ENCODE measurements at regions not wholly inside any gene's neighbourhood (a gene's known extent, or its start where the extent isn't known, plus 50 kb on each side); places are given as distances from the start of the nearest gene placed in this dataset.
"Not testable (repeated sequence)": the region's sequence is repeated elsewhere in the genome, so short reads cannot be mapped to it uniquely, and the experiment has no call there.

GRCh38 chr7:155953781-155954549, 141.7 kb upstream of the SHH start:
- DNase-seq (ENCODE audit: low read depth) = no peak

- no peak for DNase-seq (ENCODE audit: low read depth)
These were observed 141.2 kb upstream of the SHH start for GRCh38 chr7:155953501-155953778.

DNA sequence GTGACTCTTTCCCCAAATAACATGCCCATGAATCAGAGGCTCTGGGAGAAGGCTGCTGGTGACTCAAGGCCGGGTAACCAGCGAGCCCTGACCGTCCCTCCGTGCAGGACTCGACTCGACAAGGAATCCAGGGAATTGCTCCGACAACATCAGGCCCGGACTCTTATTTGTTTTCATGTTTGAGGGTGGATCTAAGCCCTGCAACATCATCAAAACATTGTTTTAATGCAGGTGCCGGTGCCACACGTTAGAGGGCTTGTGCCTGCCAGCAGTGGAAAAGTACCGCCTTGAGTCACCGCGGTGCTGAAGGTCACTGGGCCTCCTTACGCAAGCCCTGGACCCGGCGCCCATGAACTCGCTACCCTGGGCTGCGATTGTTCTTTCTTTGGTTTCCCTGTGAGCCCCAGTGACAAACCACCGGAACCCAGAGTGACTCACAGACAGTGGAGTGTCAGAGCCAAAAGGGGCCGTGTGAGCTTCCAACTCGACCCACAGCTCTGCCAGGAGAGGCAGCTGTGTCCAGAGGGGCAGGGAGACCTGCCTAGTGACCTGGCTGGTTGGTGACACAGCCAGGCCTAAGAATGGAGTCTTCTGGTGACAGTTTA, 139.4 kb upstream of the SHH start:
- DNase-seq (ENCODE audit: low read depth) = peak; percentile 100

DNA sequence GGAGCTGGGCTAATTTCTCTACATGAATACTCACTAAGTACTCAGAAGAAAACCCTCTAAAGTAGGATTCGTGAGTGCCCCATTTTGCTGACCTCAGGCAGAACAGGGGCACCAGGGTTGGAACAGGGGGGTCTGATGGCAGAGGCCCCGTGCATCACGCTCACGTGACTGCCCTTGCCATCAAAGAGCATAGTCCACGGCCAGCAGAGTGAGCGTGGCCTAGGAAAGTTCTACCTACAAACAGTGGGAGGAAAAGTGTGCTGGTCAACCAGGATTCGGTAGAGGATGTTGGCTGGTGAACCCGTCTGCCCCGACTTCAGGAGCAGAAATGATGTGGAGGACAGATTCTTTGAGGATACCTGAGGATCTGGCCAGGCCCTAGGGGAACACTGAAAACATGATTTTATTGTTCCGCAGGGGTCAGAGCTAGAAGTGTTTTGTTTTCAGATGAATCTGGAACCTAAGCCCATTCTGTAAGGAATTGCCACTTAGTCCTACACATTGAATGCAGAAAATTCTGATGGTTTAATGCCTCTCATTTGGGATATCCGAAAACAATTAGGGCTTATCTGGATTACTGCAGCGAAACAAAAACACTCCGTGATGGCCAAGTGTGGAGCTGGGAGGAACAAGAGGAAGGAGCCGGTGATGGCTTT, 138.8 kb upstream of the SHH start:
- DNase-seq (ENCODE audit: low read depth) = no peak

DNA sequence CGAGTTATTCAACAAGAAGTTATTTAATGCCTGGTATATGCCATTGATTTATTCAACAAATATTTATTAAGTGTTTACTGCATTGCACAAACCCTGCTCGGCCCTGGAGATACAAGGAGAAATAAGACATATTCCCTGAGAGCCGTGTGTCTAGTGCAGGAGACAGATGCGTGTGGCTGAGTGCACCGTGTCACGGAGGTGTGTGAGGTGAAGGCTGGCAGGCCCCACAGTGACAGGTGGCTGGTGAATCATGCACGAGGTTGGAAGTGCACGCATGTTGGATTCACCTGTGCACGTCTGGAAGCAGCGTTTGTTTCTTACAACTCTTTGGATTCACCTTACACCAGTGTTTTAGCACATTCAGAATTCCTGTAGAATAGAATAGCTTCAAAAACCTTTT, 136.6 kb upstream of the SHH start:
- no peak for DNase-seq (ENCODE audit: low read depth)

- DNase-seq (ENCODE audit: low read depth) = no peak
These were observed 136.2 kb upstream of the SHH start for GRCh38 chr7:155948423-155948822.

DNA sequence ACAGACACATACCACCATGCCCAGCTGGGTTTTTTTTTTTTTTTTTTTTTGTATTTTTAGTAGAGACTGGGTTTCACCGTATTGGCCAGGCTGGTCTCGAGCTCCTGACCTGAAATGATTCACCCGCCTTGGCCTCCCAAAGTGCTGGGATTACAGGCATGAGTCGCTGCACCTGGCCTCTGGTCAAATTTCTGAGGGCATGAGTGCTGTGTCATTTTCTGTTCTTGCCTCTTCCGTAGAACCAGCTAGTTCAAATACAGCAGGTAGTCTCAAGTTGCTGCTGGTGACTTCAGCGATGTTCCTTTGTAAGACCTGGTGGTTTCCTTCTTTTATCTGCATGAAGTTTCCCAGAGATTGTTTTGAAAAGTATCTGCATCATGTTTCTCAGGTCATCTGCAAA, 134.8 kb upstream of the SHH start:
- DNase-seq (ENCODE audit: low read depth) = peak; percentile 98

GRCh38 chr7:155945670-155946325, 133.5 kb upstream of the SHH start:
- DNase-seq (ENCODE audit: low read depth) = no peak

- DNase-seq (ENCODE audit: low read depth) = no peak
These were observed 132.6 kb upstream of the SHH start for GRCh38 chr7:155944901-155945300.

- DNase-seq (ENCODE audit: low read depth) = no peak
These were observed 131.1 kb upstream of the SHH start for GRCh38 chr7:155943251-155943899.

- no peak for DNase-seq (ENCODE audit: low read depth)
These were observed 130.1 kb upstream of the SHH start for GRCh38 chr7:155942226-155942950.

DNA sequence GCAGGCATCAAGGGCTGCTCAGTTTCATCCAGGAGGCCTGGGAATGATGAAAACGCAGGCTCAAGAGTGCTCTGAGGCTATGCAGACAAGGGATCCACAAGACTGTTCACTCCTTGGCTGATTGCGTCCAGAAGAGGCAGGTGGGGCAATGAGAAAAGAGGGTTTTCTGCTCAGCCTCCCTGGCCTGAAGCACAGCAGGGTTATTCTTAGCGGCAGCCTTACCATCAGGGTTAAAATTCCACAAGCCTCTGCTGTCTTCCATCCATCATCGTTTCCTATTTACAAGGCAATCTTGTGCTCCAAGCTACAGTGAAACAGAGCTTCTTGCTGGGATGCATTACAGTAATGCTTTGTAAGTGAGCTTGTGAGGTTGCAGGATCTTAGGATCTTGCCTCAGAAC, 129.4 kb upstream of the SHH start:
- no peak for DNase-seq (ENCODE audit: low read depth)

DNA sequence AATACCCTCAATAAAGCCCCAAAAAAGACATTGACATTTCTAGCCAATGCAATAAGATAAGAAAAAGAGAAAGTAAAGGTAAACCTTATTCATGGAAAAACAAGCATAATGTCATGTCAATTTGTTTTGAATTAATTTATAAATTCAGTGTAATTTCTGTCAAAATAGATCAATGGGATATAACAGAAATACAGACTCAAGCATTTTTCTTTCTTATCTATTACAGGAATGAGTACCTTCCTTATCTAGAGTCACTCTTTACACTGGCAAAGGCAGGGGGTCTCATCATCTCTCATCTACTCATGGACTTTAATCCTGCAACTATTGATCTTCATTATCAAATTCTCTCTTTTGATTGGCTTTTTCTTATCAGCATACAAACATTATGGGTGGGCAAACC, 127.1 kb upstream of the SHH start:
- DNase-seq (ENCODE audit: low read depth) = no peak

DNA sequence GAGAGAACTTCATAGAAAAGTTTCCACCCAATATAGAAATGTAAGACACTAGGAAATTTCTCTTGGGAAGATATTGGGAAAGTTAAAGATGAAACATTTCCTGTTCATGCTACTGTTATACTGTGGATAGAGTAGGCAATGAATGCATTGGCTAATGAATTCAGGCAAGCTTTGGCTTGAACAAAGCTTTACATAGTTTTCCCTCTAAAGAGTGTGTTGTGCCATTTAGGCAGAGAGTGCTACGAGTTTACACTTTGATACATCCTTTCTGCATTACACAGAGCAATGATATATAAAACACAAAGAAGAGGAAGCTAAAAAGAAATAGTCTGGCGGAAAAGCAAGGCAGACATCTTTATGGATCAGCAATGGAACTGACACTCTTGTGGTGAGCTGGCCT, 125.9 kb upstream of the SHH start:
- DNase-seq (ENCODE audit: low read depth) = no peak

GRCh38 chr7:155935726-155936125, 123.5 kb upstream of the SHH start:
- DNase-seq (ENCODE audit: low read depth) = no peak

- DNase-seq (ENCODE audit: low read depth) = no peak
These were observed 122.8 kb upstream of the SHH start for GRCh38 chr7:155935005-155935557.

DNA sequence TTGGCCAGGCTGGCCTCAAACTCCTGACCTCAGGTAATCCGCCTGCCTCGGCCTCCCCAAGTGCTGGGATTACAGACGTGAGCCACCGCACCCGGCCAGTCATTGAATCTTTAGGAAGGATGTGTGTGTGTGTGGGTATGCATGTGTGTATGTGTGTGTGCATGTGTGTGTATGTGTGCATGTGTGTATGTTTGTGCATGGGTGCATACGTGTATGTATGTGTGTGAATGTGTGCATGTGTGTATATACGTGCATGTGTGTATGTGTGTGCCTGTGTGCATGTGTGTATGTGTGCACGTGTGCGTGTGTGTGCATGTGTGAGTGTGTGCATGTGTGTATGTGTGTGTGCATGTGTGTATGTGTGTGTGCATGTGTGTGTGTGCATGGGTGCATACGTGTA, 120.1 kb upstream of the SHH start:
- DNase-seq (ENCODE audit: low read depth) = not testable (repeated sequence)

DNA sequence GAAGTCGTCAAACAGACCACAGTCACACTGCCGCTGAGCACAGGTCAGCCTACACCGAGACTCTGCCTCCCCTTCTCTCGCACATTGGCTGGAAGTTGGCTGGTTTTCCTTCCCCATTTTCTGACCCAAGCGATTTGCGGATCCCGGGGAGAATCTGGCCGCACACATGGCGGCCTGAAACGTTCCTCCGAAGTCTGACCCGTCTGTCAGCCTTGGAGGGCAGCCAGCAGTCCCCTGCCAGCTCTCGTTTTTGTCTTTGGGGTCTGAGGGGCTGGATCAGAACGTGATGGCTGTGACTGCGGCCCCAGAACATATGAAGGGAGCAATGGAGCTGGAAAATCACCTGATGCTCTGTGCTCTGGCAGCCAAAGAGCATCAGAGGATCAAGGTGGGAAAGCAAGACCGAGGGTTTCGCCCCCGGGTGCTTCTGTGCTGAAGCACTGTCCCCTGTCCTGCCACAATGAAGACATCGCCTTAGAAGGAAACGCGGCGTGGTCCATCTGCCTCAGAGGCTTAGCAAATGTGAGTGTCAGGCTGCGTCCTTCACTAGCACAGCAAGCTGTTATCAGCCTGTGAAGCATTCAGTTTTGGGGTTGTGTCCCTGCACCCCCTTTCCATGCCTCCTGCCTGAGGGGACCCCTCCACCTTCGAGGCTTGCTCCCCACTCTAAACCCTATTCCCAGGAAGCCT, 119.3 kb upstream of the SHH start:
- DNase-seq (ENCODE audit: low read depth) = no peak

DNA sequence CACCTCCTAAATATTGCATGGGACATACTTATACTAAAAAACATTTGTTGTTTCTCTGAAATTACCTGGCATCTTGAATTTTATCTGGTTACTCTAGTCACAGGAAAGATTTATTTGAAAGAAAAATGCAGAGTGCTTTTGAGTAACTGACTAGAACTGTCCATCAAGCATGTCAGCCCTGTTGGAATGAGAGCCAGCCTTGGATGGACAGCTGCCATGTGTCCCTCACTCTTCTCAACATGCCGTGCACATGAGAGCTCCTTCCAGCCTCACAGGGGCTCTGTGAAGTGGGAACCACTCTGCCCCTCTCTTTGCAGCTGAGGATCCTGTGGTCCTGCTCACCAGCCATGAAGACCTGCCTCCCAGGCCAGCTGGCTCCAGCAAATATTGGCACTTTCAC, 118.3 kb upstream of the SHH start:
- DNase-seq (ENCODE audit: low read depth) = no peak

- DNase-seq (ENCODE audit: low read depth) = no peak
These were observed 117.8 kb upstream of the SHH start for GRCh38 chr7:155930061-155930460.

- no peak for DNase-seq (ENCODE audit: low read depth)
These were observed 116.3 kb upstream of the SHH start for GRCh38 chr7:155928583-155928982.

All from Daoy (cell line).